HFFc6 (cell line): ENCODE measurements at regions not wholly inside any gene's neighbourhood (a gene's known extent, or its start where the extent isn't known, plus 50 kb on each side); places are given as distances from the start of the nearest gene placed in this dataset.
A peak's percentile ranks its signal among the peaks of the same experiment; 100 is the strongest.

Source experiments
- DNase-seq: peaks from one replicate; pipeline ENCODE4 v3.0.0-alpha.2; 2018
- H3K27ac Mint-ChIP-seq: 2 replicates; pipeline ENCODE4 v1.8.0; 2020; ENCODE audit warnings: mild to moderate bottlenecking, mixed read lengths
- H3K27me3 Mint-ChIP-seq: 2 replicates; pipeline ENCODE4 v1.8.0; 2021; ENCODE audit warnings: mild to moderate bottlenecking, moderate library complexity, mixed read lengths; ENCODE audit not compliant: insufficient read depth
- H3K36me3 Mint-ChIP-seq: 2 replicates; pipeline ENCODE4 v1.8.0; 2021; ENCODE audit warnings: low read depth, mixed read lengths
- H3K4me1 Mint-ChIP-seq: 2 replicates; pipeline ENCODE4 v1.8.0; 2020; ENCODE audit warnings: low read depth, mixed read lengths
- H3K4me3 Mint-ChIP-seq: 2 replicates; pipeline ENCODE4 v1.8.0; 2020; ENCODE audit warnings: mild to moderate bottlenecking, moderate library complexity, mixed read lengths
- H3K9me3 Mint-ChIP-seq: 2 replicates; pipeline ENCODE4 v1.8.0; 2020; ENCODE audit warnings: mild to moderate bottlenecking, mixed read lengths
- CTCF ChIP-seq: fragments of 200-600 bp; sonication (generic); IDR thresholded peaks from 2 replicates; pipeline ENCODE4 v1.5.0; 2021; ENCODE audit warnings: antibody characterized with exemption, mild to moderate bottlenecking

- Mint-ChIP-seq H3K9me3 (peaks cover 9% of the 10 kb centered on the region), H3K4me3 (no peak overlapping the region), H3K4me1 (no peaks in the 10 kb centered on the region), H3K36me3 (no peaks in the 10 kb centered on the region), H3K27me3 (peaks cover 19% of the 10 kb centered on the region), H3K27ac (no peak overlapping the region)
- TF ChIP-seq CTCF: no peak
- no peak for DNase-seq
These were observed 60.1 kb upstream of the DLX2 start for GRCh38 chr2:172162739-172163336.

- H3K27ac Mint-ChIP-seq: no peak overlapping the region
- TF ChIP-seq CTCF: no peak
- no peak overlapping the region for H3K4me3 Mint-ChIP-seq
- no peaks in the 10 kb centered on the region for H3K9me3 Mint-ChIP-seq
- peaks cover 26% of the 10 kb centered on the region for H3K4me1 Mint-ChIP-seq
- H3K27me3 Mint-ChIP-seq: peaks cover 10% of the 10 kb centered on the region
- H3K36me3 Mint-ChIP-seq: no peaks in the 10 kb centered on the region
- peak; percentile 30 for DNase-seq
These were observed 66.2 kb upstream of the DLX2 start for GRCh38 chr2:172168917-172169346.

- DNase-seq: no peak
- H3K27me3 Mint-ChIP-seq: peaks cover 6% of the 10 kb centered on the region
- TF ChIP-seq CTCF: no peak
These were observed 66.9 kb upstream of the DLX2 start for GRCh38 chr2:172169611-172170010.

GRCh38 chr2:172172513-172173173 lies 69.9 kb upstream of the DLX2 start:
- DNase-seq: peak; percentile 42
- Mint-ChIP-seq H3K4me1 (peaks cover 32% of the 10 kb centered on the region), H3K36me3 (no peaks in the 10 kb centered on the region), H3K9me3 (no peaks in the 10 kb centered on the region), H3K27me3 (peaks cover 1% of the 10 kb centered on the region; the same call in 1 of the 2 replicates), H3K27ac (no peak overlapping the region), H3K4me3 (peak overlapping the region; percentile 86)
- peak; percentile 87 for TF ChIP-seq CTCF

More at GRCh38 chr2:172169611-172170010, 66.9 kb upstream of the DLX2 start:
- H3K27ac Mint-ChIP-seq: no peak overlapping the region
- no peak overlapping the region for H3K4me3 Mint-ChIP-seq
- H3K9me3 Mint-ChIP-seq: no peaks in the 10 kb centered on the region
- no peaks in the 10 kb centered on the region for H3K36me3 Mint-ChIP-seq
- H3K4me1 Mint-ChIP-seq: peaks cover 26% of the 10 kb centered on the region

- H3K9me3 Mint-ChIP-seq: no peaks in the 10 kb centered on the region
- H3K4me3 Mint-ChIP-seq: peak overlapping the region; percentile 86
- H3K27me3 Mint-ChIP-seq: no peaks in the 10 kb centered on the region
- TF ChIP-seq CTCF: no peak
- H3K4me1 Mint-ChIP-seq: peaks cover 37% of the 10 kb centered on the region
- H3K27ac Mint-ChIP-seq: no peak overlapping the region
- no peaks in the 10 kb centered on the region for H3K36me3 Mint-ChIP-seq
- DNase-seq: no peak
These were observed 70.5 kb upstream of the DLX2 start for GRCh38 chr2:172173174-172173706.
